BE2C (cell line): ENCODE measurements at regions not wholly inside any gene's neighbourhood (a gene's known extent, or its start where the extent isn't known, plus 50 kb on each side); places are given as distances from the start of the nearest gene placed in this dataset.

Source experiments
- DNase-seq: peaks from one replicate; pipeline ENCODE4 v3.0.0-alpha.2; 2020
- H3K27me3 ChIP-seq: fragments of 250-450 bp; sonication (Bioruptor Pico); 2 replicates; pipeline ENCODE4 v1.5.1; 2020; ENCODE audit warnings: mild to moderate bottlenecking
- H3K36me3 ChIP-seq: fragments of 250-450 bp; sonication (Bioruptor Pico); 2 replicates; pipeline ENCODE4 v1.5.1; 2020; ENCODE audit warnings: mild to moderate bottlenecking
- H3K4me1 ChIP-seq: fragments of 250-450 bp; sonication (Bioruptor Pico); 2 replicates; pipeline ENCODE4 v1.5.1; 2020
- H3K4me3 ChIP-seq: 2 replicates; pipeline ENCODE4 v1.5.1; 2011; ENCODE audit warnings: low read depth, low read length
- H3K9me3 ChIP-seq: fragments of 250-450 bp; sonication (Bioruptor Pico); 2 replicates; pipeline ENCODE4 v1.5.1; 2020
- TF ChIP-seq, protein P1 (sequence below): IDR thresholded peaks from 2 replicates; pipeline ENCODE4 v1.5.1; 2012; ENCODE audit warnings: mild to moderate bottlenecking, low read depth, low read length

DNA sequence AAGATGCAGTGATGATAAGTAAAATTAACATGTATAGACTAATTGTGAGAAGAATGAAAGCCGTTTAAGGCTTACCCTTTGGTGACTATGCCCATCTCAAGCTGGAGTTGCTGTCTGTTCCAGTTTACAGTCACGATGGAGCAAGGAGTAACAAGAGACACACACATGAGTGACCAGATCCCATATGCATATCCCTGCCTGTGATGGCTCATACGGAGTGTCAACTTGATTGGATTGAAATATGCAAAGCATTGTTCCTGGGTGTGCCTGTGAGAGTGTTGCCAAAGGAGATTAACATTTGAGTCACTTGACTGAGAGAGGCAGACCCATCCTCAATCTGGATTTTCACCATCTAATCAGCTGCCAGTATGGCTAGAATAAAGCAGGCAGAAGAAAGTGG is 786.8 kb downstream of the FAM181B start:
- DNase-seq = no peak
- Histone ChIP-seq H3K9me3 (no peaks in the 10 kb centered on the region), H3K36me3 (no peaks in the 10 kb centered on the region), H3K27me3 (no peaks in the 10 kb centered on the region), H3K4me3 (no peak overlapping the region), H3K4me1 (no peaks in the 10 kb centered on the region)
- TF ChIP-seq, protein P1, sequence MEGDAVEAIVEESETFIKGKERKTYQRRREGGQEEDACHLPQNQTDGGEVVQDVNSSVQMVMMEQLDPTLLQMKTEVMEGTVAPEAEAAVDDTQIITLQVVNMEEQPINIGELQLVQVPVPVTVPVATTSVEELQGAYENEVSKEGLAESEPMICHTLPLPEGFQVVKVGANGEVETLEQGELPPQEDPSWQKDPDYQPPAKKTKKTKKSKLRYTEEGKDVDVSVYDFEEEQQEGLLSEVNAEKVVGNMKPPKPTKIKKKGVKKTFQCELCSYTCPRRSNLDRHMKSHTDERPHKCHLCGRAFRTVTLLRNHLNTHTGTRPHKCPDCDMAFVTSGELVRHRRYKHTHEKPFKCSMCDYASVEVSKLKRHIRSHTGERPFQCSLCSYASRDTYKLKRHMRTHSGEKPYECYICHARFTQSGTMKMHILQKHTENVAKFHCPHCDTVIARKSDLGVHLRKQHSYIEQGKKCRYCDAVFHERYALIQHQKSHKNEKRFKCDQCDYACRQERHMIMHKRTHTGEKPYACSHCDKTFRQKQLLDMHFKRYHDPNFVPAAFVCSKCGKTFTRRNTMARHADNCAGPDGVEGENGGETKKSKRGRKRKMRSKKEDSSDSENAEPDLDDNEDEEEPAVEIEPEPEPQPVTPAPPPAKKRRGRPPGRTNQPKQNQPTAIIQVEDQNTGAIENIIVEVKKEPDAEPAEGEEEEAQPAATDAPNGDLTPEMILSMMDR = no peak

DNA sequence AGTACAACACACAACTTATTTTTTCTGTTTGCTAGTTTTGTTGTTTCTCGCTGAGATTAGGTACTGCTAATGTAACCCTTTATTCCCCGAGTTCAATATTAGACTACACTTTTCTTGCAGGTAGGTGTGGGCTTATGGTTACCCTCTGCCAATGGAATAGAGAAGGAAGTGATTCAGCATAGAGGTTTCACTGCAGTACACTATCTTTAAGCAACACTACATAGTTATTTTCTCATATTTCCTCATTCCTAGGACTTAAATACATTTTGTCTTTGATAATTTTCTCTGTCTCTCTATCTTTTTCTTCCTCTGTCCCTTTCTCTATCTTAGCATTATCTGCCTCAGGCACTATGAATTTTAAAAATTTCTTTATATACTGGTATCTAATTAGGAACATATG is 791.0 kb downstream of the FAM181B start:
- H3K9me3 ChIP-seq = no peaks in the 10 kb centered on the region
- no peaks in the 10 kb centered on the region for H3K4me1 ChIP-seq
- DNase-seq = no peak
- no peaks in the 10 kb centered on the region for H3K27me3 ChIP-seq
- H3K4me3 ChIP-seq = no peak overlapping the region
- H3K36me3 ChIP-seq = no peaks in the 10 kb centered on the region
- TF ChIP-seq, protein P1 = no peak

DNA sequence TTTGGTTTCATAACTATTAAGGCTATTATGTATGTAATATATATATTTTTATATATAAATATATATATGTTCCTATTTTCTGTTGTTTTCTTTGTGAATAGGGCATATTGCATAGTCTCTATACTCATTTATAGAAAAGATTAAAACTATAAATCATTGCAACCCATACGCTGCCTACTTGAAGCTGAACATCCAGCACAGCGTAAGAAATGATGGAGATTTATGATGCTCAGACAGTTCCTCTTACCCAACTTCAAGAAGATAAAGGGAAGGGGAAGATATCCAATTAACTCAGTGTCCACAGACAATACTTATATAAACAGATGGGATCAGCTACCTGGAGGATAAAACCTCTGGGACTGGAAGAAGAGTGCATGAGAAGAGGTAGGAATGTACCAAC is 791.7 kb downstream of the FAM181B start:
- DNase-seq = no peak
- H3K9me3 ChIP-seq = no peaks in the 10 kb centered on the region
- no peaks in the 10 kb centered on the region for H3K27me3 ChIP-seq
- H3K4me3 ChIP-seq = no peak overlapping the region
- no peaks in the 10 kb centered on the region for H3K4me1 ChIP-seq
- H3K36me3 ChIP-seq = no peaks in the 10 kb centered on the region
- TF ChIP-seq, protein P1 = no peak

DNA sequence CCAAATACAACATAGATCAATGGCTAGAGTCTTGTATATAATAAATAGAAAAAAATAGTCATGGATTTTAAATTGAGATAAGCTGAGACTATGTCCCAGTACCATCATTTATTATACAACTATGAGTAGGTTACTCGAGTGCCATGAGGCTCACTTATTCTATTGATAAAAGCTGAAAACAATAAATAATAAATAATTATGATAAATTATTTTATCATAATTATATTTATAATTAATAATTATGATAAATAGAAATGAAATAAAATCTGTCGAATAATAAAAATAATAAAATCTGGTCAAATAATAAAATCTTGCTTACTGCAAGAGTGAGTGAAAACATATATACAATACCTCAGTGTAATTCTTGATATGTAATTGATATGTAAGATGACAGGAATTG is 801.4 kb downstream of the FAM181B start:
- DNase-seq = no peak
- TF ChIP-seq, protein P1 = no peak
- Histone ChIP-seq H3K36me3 (no peaks in the 10 kb centered on the region), H3K9me3 (no peaks in the 10 kb centered on the region), H3K4me1 (no peaks in the 10 kb centered on the region), H3K4me3 (no peak overlapping the region), H3K27me3 (no peaks in the 10 kb centered on the region)

DNA sequence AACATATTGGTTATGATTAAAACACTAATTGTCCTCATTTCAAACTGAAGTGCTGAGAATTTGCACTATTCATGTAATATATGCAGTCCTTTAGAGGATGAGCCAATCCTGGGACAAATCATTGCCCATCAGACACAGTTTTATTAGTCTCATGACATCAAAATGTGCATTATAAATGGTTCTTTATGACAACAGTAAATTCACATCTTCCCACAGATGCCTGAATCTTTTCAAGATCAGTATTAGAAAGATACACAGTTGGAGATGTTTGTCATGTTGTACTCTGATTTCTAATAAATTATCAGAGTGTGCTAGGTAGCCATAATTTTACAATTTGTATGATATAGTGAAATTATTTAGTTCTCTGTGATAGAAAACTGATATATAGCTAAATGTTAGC is 813.5 kb downstream of the FAM181B start:
- TF ChIP-seq, protein P1 = no peak
- Histone ChIP-seq H3K36me3 (no peaks in the 10 kb centered on the region), H3K27me3 (no peaks in the 10 kb centered on the region), H3K9me3 (no peaks in the 10 kb centered on the region), H3K4me3 (no peak overlapping the region), H3K4me1 (no peaks in the 10 kb centered on the region)
- no peak for DNase-seq

DNA sequence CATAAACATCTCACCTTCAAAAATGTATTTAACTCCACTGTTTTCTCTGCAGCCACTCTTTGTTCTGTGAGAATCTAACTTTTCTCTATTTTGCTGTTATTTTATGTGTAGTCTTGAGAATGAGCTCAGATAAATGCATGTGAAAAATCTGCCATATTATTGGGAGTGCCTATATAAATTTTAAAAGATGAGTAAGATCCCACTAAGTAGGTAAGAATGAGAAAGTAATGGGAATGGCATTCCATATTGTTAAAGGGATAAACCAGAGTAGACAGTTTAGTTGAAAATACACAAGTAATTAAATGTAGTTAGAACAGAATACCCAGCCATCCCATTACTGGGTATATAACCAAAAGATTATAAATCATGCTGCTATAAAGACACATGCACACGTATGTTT is 817.2 kb downstream of the FAM181B start:
- H3K27me3 ChIP-seq = no peaks in the 10 kb centered on the region
- no peaks in the 10 kb centered on the region for H3K9me3 ChIP-seq
- H3K36me3 ChIP-seq = no peaks in the 10 kb centered on the region
- no peak overlapping the region for H3K4me3 ChIP-seq
- H3K4me1 ChIP-seq = no peaks in the 10 kb centered on the region
- no peak for DNase-seq
- TF ChIP-seq, protein P1 = no peak
